ENCODE measurements at regions not wholly inside any gene's neighbourhood (a gene's known extent, or its start where the extent isn't known, plus 50 kb on each side); places are given as distances from the start of the nearest gene placed in this dataset.
"Not testable (repeated sequence)": the region's sequence is repeated elsewhere in the genome, so short reads cannot be mapped to it uniquely, and the experiment has no call there.

GRCh38 chrX:1109580-1110119, 102.8 kb downstream of the CRLF2 start:
- Histone ChIP-seq H3K4me1 (ENCODE audit: insufficient read depth, low read length) (no peaks in the 10 kb centered on the region), H3K27me3 (ENCODE audit: insufficient read depth, low read length) (peaks cover 10% of the 10 kb centered on the region), H3K4me3 (ENCODE audit: low read length) (no peak overlapping the region), H3K9me3 (ENCODE audit: low read depth, low read length) (no peaks in the 10 kb centered on the region)

- H3K9me3 ChIP-seq (ENCODE audit: low read depth, low read length), result no peaks in the 10 kb centered on the region
- H3K4me3 ChIP-seq (ENCODE audit: low read length), result no peak overlapping the region
- H3K4me1 ChIP-seq (ENCODE audit: insufficient read depth, low read length), result no peaks in the 10 kb centered on the region
- peaks cover 10% of the 10 kb centered on the region for H3K27me3 ChIP-seq (ENCODE audit: insufficient read depth, low read length)
Measured at GRCh38 chrX:1108501-1109445, 103.7 kb downstream of the CRLF2 start.

GRCh38 chrX:1106478-1107210, 105.8 kb downstream of the CRLF2 start:
- Histone ChIP-seq H3K9me3 (ENCODE audit: low read depth, low read length) (no peaks in the 10 kb centered on the region), H3K4me3 (ENCODE audit: low read length) (no peak overlapping the region), H3K27me3 (ENCODE audit: insufficient read depth, low read length) (peaks cover 3% of the 10 kb centered on the region), H3K4me1 (ENCODE audit: insufficient read depth, low read length) (no peaks in the 10 kb centered on the region)

DNA sequence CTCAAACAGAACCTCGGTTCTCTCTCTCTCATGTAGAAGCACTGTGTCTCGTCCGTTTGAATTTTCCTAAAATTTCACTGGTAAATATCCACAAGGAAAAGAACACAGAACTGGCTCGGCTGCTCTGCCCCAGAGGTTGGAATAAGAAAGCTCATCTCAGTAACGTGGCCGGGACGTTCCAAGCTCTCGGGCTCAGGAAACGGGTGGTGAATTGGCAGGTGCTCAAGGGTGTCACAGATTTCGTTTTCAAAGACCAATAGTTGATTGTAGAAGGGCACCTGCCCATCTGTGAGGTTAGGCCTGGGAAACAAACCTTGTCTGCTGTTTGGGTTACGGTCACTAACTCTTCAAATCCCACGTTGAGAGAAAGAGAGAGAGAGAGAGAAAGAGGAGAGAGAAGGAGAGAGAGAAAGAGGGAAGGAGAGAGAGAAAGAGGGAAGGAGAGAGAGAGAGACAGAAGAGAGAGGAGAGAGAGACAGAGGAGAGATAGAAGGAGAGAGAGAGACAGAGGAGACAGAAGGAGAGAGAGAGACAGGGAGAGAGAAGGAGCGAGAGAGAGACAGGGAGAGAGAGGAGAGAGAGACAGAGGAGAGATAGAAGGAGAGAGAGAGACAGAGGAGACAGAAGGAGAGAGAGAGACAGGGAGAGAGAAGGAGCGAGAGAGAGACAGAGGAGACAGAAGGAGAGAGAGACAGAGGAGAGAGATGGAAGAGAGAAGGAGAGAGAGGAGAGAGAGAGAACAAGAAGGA, 106.6 kb downstream of the CRLF2 start:
- H3K4me1 ChIP-seq (ENCODE audit: insufficient read depth, low read length), result no peaks in the 10 kb centered on the region
- peaks cover 3% of the 10 kb centered on the region for H3K27me3 ChIP-seq (ENCODE audit: insufficient read depth, low read length)
- H3K9me3 ChIP-seq (ENCODE audit: low read depth, low read length), result no peaks in the 10 kb centered on the region
- no peak overlapping the region for H3K4me3 ChIP-seq (ENCODE audit: low read length)

DNA sequence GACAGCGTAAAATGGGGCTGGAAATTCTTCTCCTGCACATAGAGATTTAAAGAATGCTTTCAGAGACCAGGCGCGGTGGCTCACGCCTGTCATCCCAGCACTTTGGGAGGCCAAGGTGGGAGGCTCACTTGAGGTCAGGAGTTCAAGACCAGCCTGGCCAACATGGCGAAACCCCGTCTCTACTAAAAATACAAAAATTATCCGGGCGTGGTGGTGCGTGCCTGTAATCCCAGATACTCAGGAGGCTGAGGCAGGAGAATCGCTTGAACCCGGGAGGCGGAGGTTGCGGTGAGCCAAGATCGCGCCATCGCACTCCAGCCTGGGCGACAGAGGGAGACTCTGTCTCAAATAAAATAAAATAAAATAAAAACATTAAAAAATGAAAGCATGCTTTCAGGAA, 107.4 kb downstream of the CRLF2 start:
- H3K4me1 ChIP-seq (ENCODE audit: insufficient read depth, low read length); H3K4me3 ChIP-seq (ENCODE audit: low read length); H3K27me3 ChIP-seq (ENCODE audit: insufficient read depth, low read length); H3K9me3 ChIP-seq (ENCODE audit: low read depth, low read length): not testable (repeated sequence)

DNA sequence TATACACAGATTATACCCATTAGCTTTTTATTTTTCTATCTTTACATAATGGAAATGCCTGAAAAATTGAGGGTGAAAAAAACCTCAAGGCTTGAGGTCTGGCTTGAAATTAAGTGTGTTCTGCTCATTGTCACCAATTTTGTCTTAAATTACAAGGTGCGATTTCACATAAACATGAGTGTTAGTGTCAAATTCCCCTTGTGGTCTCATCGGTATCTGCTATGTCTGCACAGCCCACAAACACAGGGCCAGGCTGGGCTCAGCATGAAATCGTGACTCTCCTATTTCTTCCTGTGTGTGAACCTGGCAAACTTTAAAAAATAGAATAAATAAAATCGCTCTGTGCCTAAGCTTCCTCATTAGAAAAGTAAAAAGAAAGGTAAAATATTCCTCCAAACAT, 109.1 kb downstream of the CRLF2 start:
- Histone ChIP-seq H3K4me3 (ENCODE audit: low read length) (no peak overlapping the region), H3K9me3 (ENCODE audit: low read depth, low read length) (no peaks in the 10 kb centered on the region)

DNA sequence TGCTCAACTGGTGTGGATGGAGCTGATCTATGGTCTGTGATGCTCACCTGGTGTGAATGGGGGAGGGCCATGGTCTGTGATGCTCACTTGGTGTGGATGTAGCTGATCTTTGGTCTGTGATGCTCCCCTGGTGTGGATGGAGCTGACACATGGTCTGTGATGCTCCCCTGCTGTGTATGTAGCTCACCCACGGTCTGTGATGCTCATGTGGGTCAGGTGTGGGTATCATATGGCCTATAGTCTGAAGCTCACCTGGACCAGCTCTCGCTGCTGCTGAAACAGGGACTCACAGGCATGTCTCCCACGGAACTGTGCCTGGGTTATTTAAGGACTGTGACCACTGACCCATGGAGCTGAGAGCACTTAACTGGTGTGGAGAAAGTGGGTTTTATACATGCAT, 109.7 kb downstream of the CRLF2 start:
- H3K4me3 ChIP-seq (ENCODE audit: low read length), result no peak overlapping the region
- no peaks in the 10 kb centered on the region for H3K27me3 ChIP-seq (ENCODE audit: insufficient read depth, low read length)
- H3K4me1 ChIP-seq (ENCODE audit: insufficient read depth, low read length), result no peaks in the 10 kb centered on the region
- H3K9me3 ChIP-seq (ENCODE audit: low read depth, low read length), result no peaks in the 10 kb centered on the region

More for the DNA sequence above, 109.1 kb downstream of the CRLF2 start:
- Histone ChIP-seq H3K4me1 (ENCODE audit: insufficient read depth, low read length) (no peaks in the 10 kb centered on the region), H3K27me3 (ENCODE audit: insufficient read depth, low read length) (no peaks in the 10 kb centered on the region)

GRCh38 chrX:1102221-1102620, 110.2 kb downstream of the CRLF2 start:
- H3K4me1 ChIP-seq (ENCODE audit: insufficient read depth, low read length); H3K9me3 ChIP-seq (ENCODE audit: low read depth, low read length); H3K4me3 ChIP-seq (ENCODE audit: low read length); H3K27me3 ChIP-seq (ENCODE audit: insufficient read depth, low read length): not testable (repeated sequence)

DNA sequence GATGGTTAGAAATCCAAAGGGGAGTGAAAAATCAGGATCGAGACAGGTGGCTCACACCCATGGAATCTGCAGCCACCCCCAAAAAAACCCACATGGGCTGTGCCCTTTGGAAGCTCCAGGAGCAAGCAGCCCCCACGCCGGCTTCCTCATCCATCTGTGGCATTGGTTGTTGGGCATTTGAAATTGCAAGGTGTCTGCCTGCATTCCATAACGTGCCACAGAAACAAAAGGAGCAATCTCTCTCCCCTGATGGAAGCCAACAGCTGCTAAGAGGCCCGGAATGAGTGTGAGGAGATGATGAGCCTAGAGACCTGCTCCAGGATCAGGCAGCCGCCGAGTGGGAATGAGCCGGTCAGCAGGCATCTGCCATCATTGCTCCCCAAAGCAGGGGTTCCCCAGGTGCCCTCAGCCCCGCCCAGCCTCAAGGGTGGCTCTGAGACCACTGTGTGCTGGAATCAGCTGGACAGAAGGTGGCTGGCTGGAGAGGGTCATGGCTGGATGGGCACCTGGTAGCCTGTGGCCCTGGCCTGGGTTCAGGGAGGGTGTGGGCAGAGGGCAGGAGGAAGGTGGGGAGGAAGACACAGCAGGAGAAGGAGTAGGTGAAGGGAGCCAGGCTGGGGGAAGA, 113.2 kb downstream of the CRLF2 start:
- Histone ChIP-seq H3K27me3 (ENCODE audit: insufficient read depth, low read length) (no peaks in the 10 kb centered on the region), H3K9me3 (ENCODE audit: low read depth, low read length) (peaks cover 6% of the 10 kb centered on the region), H3K4me3 (ENCODE audit: low read length) (no peak overlapping the region)

GRCh38 chrX:1097328-1097727, 115.1 kb downstream of the CRLF2 start:
- Histone ChIP-seq H3K9me3 (ENCODE audit: low read depth, low read length) (peaks cover 6% of the 10 kb centered on the region), H3K4me3 (ENCODE audit: low read length) (no peak overlapping the region), H3K27me3 (ENCODE audit: insufficient read depth, low read length) (no peaks in the 10 kb centered on the region)

More for the DNA sequence above, 113.2 kb downstream of the CRLF2 start:
- H3K4me1 ChIP-seq (ENCODE audit: insufficient read depth, low read length), result no peaks in the 10 kb centered on the region

GRCh38 chrX:1094566-1095333, 117.7 kb downstream of the CRLF2 start:
- peaks cover 6% of the 10 kb centered on the region for H3K9me3 ChIP-seq (ENCODE audit: low read depth, low read length)
- H3K27me3 ChIP-seq (ENCODE audit: insufficient read depth, low read length), result no peaks in the 10 kb centered on the region
- no peaks in the 10 kb centered on the region for H3K4me1 ChIP-seq (ENCODE audit: insufficient read depth, low read length)
- no peak overlapping the region for H3K4me3 ChIP-seq (ENCODE audit: low read length)

More at GRCh38 chrX:1097328-1097727, 115.1 kb downstream of the CRLF2 start:
- no peaks in the 10 kb centered on the region for H3K4me1 ChIP-seq (ENCODE audit: insufficient read depth, low read length)

GRCh38 chrX:1093586-1094421, 118.6 kb downstream of the CRLF2 start:
- no peaks in the 10 kb centered on the region for H3K27me3 ChIP-seq (ENCODE audit: insufficient read depth, low read length)
- H3K4me3 ChIP-seq (ENCODE audit: low read length), result no peak overlapping the region
- peaks cover 6% of the 10 kb centered on the region for H3K9me3 ChIP-seq (ENCODE audit: low read depth, low read length)

DNA sequence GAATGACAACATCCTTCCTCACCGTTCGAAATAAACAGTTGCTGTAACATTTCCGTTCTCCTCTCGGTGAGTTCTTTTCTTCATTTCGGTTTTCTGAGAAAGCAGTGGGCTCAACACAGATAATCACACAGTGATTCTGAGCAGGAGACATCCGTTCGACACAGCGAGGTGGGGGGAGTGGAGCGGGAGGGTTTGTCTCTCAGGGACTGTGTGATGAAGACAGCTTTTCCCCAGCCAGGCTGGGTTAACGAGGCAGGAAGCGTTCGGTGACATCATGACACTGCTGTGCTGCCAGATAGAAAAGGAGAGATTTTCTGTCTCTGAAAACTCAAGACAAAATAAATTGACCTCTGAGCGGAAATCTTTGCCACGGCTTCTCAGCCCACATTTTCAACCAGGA, 119.3 kb downstream of the CRLF2 start:
- H3K4me1 ChIP-seq (ENCODE audit: insufficient read depth, low read length), result no peaks in the 10 kb centered on the region
- H3K9me3 ChIP-seq (ENCODE audit: low read depth, low read length), result peaks cover 6% of the 10 kb centered on the region
- no peaks in the 10 kb centered on the region for H3K27me3 ChIP-seq (ENCODE audit: insufficient read depth, low read length)
- H3K4me3 ChIP-seq (ENCODE audit: low read length), result no peak overlapping the region

More at GRCh38 chrX:1093586-1094421, 118.6 kb downstream of the CRLF2 start:
- no peaks in the 10 kb centered on the region for H3K4me1 ChIP-seq (ENCODE audit: insufficient read depth, low read length)

Data from mononuclear cell (primary cell).